ENCODE measurements at regions not wholly inside any gene's neighbourhood (a gene's known extent, or its start where the extent isn't known, plus 50 kb on each side); places are given as distances from the start of the nearest gene placed in this dataset.

- TF ChIP-seq EZH2 (IDR thresholded peaks at IDR 0.05) (no peak), POLR2AphosphoS5 (IDR thresholded peaks at IDR 0.05; ENCODE audit: borderline replicate concordance, low read depth, low read length) (no peak)
Measured at GRCh38 chr3:137845194-137845593, 81.1 kb downstream of the SOX14 start.
